ENCODE measurements at regions not wholly inside any gene's neighbourhood (a gene's known extent, or its start where the extent isn't known, plus 50 kb on each side); places are given as distances from the start of the nearest gene placed in this dataset.

- TF ChIP-seq CTCF (conservative IDR thresholded peaks at IDR 0.05; ENCODE audit: low read depth, low read length) (no peak), EZH2 (IDR thresholded peaks at IDR 0.05; ENCODE audit: borderline replicate concordance, low read depth, low read length, poor library complexity, severe bottlenecking) (no peak)
Measured at GRCh38 chr1:244967159-244967558, 102.8 kb upstream of the HNRNPU start.
